Heart left ventricle (tissue), 13 donors: ENCODE measurements at regions not wholly inside any gene's neighbourhood (a gene's known extent, or its start where the extent isn't known, plus 50 kb on each side); places are given as distances from the start of the nearest gene placed in this dataset.

ENCODE experiments used
- POLR2A ChIP-seq, 2 donors: fragments of 450-650 bp; IDR thresholded peaks; one replicate each; pipeline ENCODE4 v1.6.1; 2017; ENCODE audit warnings: antibody characterized with exemption in 2 of 2, mild to moderate bottlenecking in 2 of 2, moderate library complexity in 2 of 2
- TF ChIP-seq, protein P1 (sequence below), 12 donors: fragments of 200-600 bp; sonication (generic) in 4 of 12; IDR thresholded peaks; one replicate each; pipeline versions ENCODE4 v1.5.0 to v1.8.0; 2018 to 2022; ENCODE audit warnings: antibody characterized with exemption in 12 of 12, mild to moderate bottlenecking in 5 of 12
- donor health status: ischemic (EF 13 %, LVEDD 7.1; RV severe dilation, severe dysfunction).
- donor health status: DM: no; HTN: yes; CAD: no.
- donor health status: DM: no; HTN: no; CAD: no.
- donor health status: ischemic (EF 25% LVEDD 6.9; RV normal size, moderate dysfunction).
- donor health status: ischemic (EF 25% LVEDD 5.7; RV mildly dilated, moderate dysfunction).
- donor health status: ischemic (EF 35%, LVEDD 5.7; RV mildly dilated, moderate dysfunction).
- donor health status: nonischemic (EF 11% LVEDD 7.7; RV severe dilation, severe dysfunction).
- donor health status: DM: yes; HTN: yes; CAD: no.
- donor health status: PGD.
- donor health status: ischemic (EF 29% LVEDD 5.4; RV normal size, mild dysfunction).
- donor health status: nonischemic (EF 23%, LVEDD 6.1; RV moderate dilation, normal function).

DNA sequence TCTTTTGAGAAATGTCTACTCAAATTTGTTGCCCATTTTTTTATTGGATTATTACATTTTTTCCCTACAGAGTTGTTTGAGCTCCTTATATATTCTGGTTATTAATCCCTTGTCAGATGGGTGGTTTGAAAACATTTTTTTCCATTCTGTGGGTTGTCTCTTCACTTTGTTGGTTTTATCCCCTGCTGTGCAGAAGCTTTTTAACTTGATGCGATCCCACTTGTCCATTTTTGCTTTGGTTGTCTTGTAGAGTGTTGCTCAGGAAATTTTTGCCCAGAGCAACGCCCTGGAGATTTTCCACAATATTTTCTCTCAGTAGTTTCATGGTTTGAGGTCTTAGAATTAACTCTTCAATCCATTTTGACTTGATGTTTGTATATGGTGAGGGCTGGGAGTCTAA, 592.8 kb upstream of the GOT2 start:
- no peak for TF ChIP-seq POLR2A (IDR thresholded peaks at IDR 0.05)
- TF ChIP-seq, protein P1, sequence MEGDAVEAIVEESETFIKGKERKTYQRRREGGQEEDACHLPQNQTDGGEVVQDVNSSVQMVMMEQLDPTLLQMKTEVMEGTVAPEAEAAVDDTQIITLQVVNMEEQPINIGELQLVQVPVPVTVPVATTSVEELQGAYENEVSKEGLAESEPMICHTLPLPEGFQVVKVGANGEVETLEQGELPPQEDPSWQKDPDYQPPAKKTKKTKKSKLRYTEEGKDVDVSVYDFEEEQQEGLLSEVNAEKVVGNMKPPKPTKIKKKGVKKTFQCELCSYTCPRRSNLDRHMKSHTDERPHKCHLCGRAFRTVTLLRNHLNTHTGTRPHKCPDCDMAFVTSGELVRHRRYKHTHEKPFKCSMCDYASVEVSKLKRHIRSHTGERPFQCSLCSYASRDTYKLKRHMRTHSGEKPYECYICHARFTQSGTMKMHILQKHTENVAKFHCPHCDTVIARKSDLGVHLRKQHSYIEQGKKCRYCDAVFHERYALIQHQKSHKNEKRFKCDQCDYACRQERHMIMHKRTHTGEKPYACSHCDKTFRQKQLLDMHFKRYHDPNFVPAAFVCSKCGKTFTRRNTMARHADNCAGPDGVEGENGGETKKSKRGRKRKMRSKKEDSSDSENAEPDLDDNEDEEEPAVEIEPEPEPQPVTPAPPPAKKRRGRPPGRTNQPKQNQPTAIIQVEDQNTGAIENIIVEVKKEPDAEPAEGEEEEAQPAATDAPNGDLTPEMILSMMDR (IDR thresholded peaks at IDR 0.05) = no peak
